ENCODE measurements at regions not wholly inside any gene's neighbourhood (a gene's known extent, or its start where the extent isn't known, plus 50 kb on each side); places are given as distances from the start of the nearest gene placed in this dataset.

- H3K27ac ChIP-seq, result no peak overlapping the region
- no peaks in the 10 kb centered on the region for H3K9me3 ChIP-seq
- TF ChIP-seq CTCF (IDR thresholded peaks at IDR 0.05), result no peak
- no peak for TF ChIP-seq EP300 (IDR thresholded peaks at IDR 0.05)
- no peak for TF ChIP-seq POLR2AphosphoS5 (IDR thresholded peaks at IDR 0.05)
- TF ChIP-seq POLR2A (IDR thresholded peaks at IDR 0.05), result no peak
- no peaks in the 10 kb centered on the region for H3K27me3 ChIP-seq
- no peak overlapping the region for H3K4me3 ChIP-seq
- no peaks in the 10 kb centered on the region for H3K4me1 ChIP-seq
- DNase-seq, result no peak
- intact Hi-C loops (cut with DNase I), result no loop called here
- H3K36me3 ChIP-seq, result no peaks in the 10 kb centered on the region
- 48 to 67% methylated on average over 4 of the region's 4 CpGs for WGBS, 2 donors
These were observed 401.2 kb upstream of the CNKSR2 start for GRCh38 chrX:20973038-20973437.

GRCh38 chrX:20971250-20971649, 403.0 kb upstream of the CNKSR2 start:
- intact Hi-C loops (cut with DNase I), result no loop called here
- TF ChIP-seq CTCF (IDR thresholded peaks at IDR 0.05), result no peak
- TF ChIP-seq POLR2AphosphoS5 (IDR thresholded peaks at IDR 0.05), result no peak
- TF ChIP-seq EP300 (IDR thresholded peaks at IDR 0.05), result no peak
- no peak for TF ChIP-seq POLR2A (IDR thresholded peaks at IDR 0.05)
- no peaks in the 10 kb centered on the region for H3K9me3 ChIP-seq
- H3K36me3 ChIP-seq, result no peaks in the 10 kb centered on the region
- no peaks in the 10 kb centered on the region for H3K4me1 ChIP-seq
- DNase-seq, result no peak
- H3K27ac ChIP-seq, result no peak overlapping the region
- H3K4me3 ChIP-seq, result no peak overlapping the region
- H3K27me3 ChIP-seq, result no peaks in the 10 kb centered on the region
- 11 to 56% methylated on average over 4 of the region's 4 CpGs for WGBS, 2 donors

GRCh38 chrX:20969565-20969964, 404.7 kb upstream of the CNKSR2 start:
- WGBS, 2 donors, result 27 to 49% methylated on average over 1 of the region's 1 CpG
- DNase-seq, result no peak
- Histone ChIP-seq H3K27ac (no peak overlapping the region), H3K4me3 (no peak overlapping the region), H3K9me3 (no peaks in the 10 kb centered on the region), H3K27me3 (no peaks in the 10 kb centered on the region), H3K36me3 (no peaks in the 10 kb centered on the region), H3K4me1 (no peaks in the 10 kb centered on the region)
- intact Hi-C loops (cut with DNase I), result no loop called here
- TF ChIP-seq CTCF (IDR thresholded peaks at IDR 0.05) (no peak), POLR2AphosphoS5 (IDR thresholded peaks at IDR 0.05) (no peak), EP300 (IDR thresholded peaks at IDR 0.05) (no peak), POLR2A (IDR thresholded peaks at IDR 0.05) (no peak)

GRCh38 chrX:20968996-20969395, 405.2 kb upstream of the CNKSR2 start:
- no peaks in the 10 kb centered on the region for H3K36me3 ChIP-seq
- H3K27me3 ChIP-seq, result no peaks in the 10 kb centered on the region
- H3K4me1 ChIP-seq, result no peaks in the 10 kb centered on the region
- WGBS, 2 donors, result 59 to 64% methylated on average over 2 of the region's 2 CpGs
- H3K9me3 ChIP-seq, result no peaks in the 10 kb centered on the region
- no peak overlapping the region for H3K27ac ChIP-seq
- no peak for DNase-seq
- no peak overlapping the region for H3K4me3 ChIP-seq
- intact Hi-C loops (cut with DNase I), result no loop called here
- no peak for TF ChIP-seq EP300 (IDR thresholded peaks at IDR 0.05)
- TF ChIP-seq POLR2AphosphoS5 (IDR thresholded peaks at IDR 0.05), result no peak
- no peak for TF ChIP-seq POLR2A (IDR thresholded peaks at IDR 0.05)
- TF ChIP-seq CTCF (IDR thresholded peaks at IDR 0.05), result no peak

GRCh38 chrX:20967725-20968124, 406.5 kb upstream of the CNKSR2 start:
- intact Hi-C loops (cut with DNase I), result no loop called here
- H3K4me1 ChIP-seq, result no peaks in the 10 kb centered on the region
- H3K27me3 ChIP-seq, result no peaks in the 10 kb centered on the region
- TF ChIP-seq POLR2A (IDR thresholded peaks at IDR 0.05) (no peak), CTCF (IDR thresholded peaks at IDR 0.05) (no peak)
- no peaks in the 10 kb centered on the region for H3K36me3 ChIP-seq
- DNase-seq, result no peak
- no peaks in the 10 kb centered on the region for H3K9me3 ChIP-seq
- H3K27ac ChIP-seq, result no peak overlapping the region
- H3K4me3 ChIP-seq, result no peak overlapping the region

Data from sigmoid colon (tissue), 6 donors.